NCI-H69 (cell line): ENCODE measurements at regions not wholly inside any gene's neighbourhood (a gene's known extent, or its start where the extent isn't known, plus 50 kb on each side); places are given as distances from the start of the nearest gene placed in this dataset.
"Not testable (repeated sequence)": the region's sequence is repeated elsewhere in the genome, so short reads cannot be mapped to it uniquely, and the experiment has no call there.

Experiments
- DNase-seq: peaks from one replicate; lab custom pipeline; 2025; lab: John Stamatoyannopoulos, UW

- no peak for DNase-seq
Measured at GRCh38 chr2:42974169-42974720, 181.9 kb upstream of the HAAO start.

- DNase-seq, result no peak
Measured at GRCh38 chr2:42973726-42974125, 181.3 kb upstream of the HAAO start.

GRCh38 chr2:42972933-42973516 is 180.6 kb upstream of the HAAO start:
- DNase-seq, result not testable (repeated sequence)

GRCh38 chr2:42971947-42972736 is 179.8 kb upstream of the HAAO start:
- no peak for DNase-seq

- no peak for DNase-seq
Measured at GRCh38 chr2:42971381-42971780, 179.0 kb upstream of the HAAO start.

GRCh38 chr2:42970151-42970550 is 177.8 kb upstream of the HAAO start:
- DNase-seq, result no peak

GRCh38 chr2:42969231-42970150 is 177.1 kb upstream of the HAAO start:
- no peak for DNase-seq

- peak; percentile 20 for DNase-seq
Measured at GRCh38 chr2:42967959-42968674, 175.7 kb upstream of the HAAO start.

- DNase-seq, result no peak
Measured at GRCh38 chr2:42965910-42966309, 173.5 kb upstream of the HAAO start.

- no peak for DNase-seq
Measured at GRCh38 chr2:42965196-42965595, 172.8 kb upstream of the HAAO start.

GRCh38 chr2:42964439-42965083 is 172.2 kb upstream of the HAAO start:
- DNase-seq, result no peak

GRCh38 chr2:42963452-42964068 is 171.2 kb upstream of the HAAO start:
- DNase-seq, result no peak

GRCh38 chr2:42962508-42962953 is 170.1 kb upstream of the HAAO start:
- no peak for DNase-seq

- no peak for DNase-seq
Measured at GRCh38 chr2:42961961-42962360, 169.6 kb upstream of the HAAO start.

GRCh38 chr2:42961385-42961811 is 169.0 kb upstream of the HAAO start:
- DNase-seq, result no peak

- DNase-seq, result no peak
Measured at GRCh38 chr2:42960842-42961180, 168.4 kb upstream of the HAAO start.

GRCh38 chr2:42960002-42960841 is 167.8 kb upstream of the HAAO start:
- no peak for DNase-seq

GRCh38 chr2:42959234-42960001 is 167.0 kb upstream of the HAAO start:
- no peak for DNase-seq

GRCh38 chr2:42958741-42959233 is 166.4 kb upstream of the HAAO start:
- DNase-seq, result no peak
